ENCODE measurements at regions not wholly inside any gene's neighbourhood (a gene's known extent, or its start where the extent isn't known, plus 50 kb on each side); places are given as distances from the start of the nearest gene placed in this dataset.
A peak's percentile ranks its signal among the peaks of the same experiment; 100 is the strongest.

DNA sequence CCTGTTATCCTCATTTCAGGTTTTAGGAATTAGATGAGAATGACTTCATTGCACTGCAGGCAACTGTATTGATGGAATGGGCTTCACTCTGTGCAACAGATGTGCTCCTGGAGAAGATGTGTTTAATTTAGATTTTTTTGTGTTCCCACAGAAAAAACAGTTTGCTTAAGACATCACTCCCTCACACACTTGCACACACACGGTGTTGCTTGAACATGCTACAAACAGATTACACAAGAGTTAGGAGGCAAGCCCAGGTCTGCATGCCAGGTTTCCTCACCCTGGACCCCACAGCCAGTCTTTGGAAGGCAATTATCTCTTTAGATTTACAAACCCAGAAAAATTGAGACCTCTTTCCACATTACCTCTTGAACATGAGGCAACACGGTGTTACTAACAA, 93.7 kb upstream of the KLHL29 start:
- DNase-seq, result peak; percentile 7

DNA sequence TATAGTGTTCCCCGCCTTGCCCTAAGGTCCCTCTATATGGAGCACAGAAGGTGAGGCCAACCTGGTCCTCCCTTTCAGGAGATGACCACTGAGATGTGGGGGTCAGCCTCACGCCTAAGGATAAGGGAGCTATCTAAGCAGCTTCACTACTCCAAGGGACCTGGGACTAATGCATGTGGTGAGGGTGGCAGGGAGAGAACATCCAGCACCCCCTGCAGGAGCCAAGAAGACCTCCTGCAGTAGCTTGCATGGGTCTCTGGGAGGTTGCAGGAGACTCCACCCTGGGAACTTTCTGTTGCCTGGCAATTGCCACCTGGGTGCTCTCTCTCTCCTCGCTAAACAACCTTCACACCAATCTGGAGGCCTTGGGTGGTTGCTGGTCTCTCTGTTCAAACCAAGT, 93.0 kb upstream of the KLHL29 start:
- peak; percentile 41 for DNase-seq

DNA sequence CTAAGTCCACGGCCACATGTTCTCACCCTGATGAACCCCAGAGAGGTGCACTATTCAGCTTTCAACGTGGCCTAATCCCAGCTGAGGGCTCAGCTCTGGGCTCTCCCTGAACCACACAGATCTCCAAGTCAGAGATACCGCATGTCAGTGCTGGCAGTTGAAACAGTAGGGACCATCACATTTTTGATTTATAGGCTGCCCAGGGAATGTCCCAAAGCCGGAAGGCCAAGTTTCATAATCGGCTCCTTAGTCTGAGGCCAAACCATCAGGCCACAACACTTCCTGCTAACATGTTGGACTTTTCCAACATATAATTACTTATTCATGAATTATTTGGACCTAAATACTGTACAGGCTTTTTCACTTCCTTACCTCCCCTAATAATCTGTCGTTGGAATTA, 91.9 kb upstream of the KLHL29 start:
- peak; percentile 18 for DNase-seq

DNA sequence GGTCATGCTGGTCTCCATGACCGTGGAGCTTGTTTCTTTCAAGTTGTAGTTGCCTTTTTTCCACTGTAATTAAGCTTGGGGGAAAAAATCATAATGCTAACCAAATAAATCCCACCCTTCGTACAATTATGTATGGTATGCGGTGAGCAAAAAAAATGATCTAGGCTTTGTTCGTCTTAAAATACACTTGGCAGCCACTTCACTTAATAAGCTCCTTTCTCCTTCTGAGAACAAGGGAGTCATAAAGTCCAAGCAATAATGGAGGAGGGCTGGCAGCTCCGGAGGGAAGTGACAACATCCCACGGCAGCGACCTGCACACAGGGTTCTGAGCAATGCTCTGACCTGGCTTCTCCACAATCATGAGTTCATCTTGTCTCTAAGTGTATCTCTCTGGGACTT, 91.2 kb upstream of the KLHL29 start:
- peak; percentile 27 for DNase-seq

DNA sequence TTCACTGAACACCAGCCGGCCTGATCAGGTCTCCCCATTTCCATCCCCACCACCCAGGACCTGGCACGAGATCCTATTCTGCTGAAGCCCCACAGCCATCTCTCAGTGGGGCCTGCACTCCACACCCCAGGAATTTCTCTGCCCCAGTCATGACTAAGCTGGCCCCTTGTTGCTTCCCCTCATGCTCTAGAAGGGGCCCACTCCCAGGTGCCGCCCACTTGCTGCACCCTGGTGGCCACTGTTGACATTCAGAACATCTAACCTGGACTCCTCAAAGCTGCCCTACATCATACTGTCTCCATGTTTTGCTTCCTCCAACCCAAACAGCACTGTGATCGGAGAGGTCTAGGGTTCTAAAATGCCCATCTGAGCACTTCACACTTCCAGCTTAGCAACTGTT, 90.7 kb upstream of the KLHL29 start:
- peak; percentile 49 for DNase-seq

DNA sequence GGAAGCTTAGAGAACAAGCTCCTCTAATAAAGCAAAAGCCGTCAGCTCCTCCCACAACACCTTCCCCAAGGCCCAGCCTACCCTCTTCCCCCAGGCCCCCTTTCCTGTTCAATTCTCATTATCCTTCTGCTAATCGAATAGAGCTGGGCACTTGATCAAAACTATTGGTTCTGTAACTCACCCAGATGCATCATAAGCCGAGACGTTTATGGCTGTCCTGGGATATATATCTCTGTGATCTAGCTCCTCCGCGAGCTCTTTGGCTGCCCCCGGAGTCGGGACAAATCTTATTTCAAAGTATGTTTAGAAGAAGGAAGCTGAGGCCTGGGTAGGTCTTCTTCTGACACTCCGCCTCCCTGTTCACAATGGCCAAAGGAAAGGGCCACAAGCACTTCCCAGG, 88.3 kb upstream of the KLHL29 start:
- peak; percentile 22 for DNase-seq

DNA sequence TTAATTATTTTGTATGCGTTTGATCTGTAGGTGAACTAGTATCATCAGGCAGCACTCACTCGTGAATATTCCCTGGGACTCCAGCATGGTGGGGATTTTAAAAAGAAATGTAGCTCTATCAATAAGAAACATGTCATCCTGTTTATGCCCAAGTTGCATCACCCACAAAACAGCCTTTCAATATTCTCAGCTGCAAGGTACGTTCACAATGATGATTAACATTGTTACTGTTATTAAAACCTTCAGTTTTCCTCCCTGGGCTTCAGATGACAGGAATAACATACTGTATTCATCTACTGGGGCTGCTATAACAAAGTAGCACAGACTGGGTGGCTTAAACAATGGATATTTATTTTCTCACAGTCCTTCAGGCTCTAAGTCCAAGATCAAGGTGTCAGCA, 87.9 kb upstream of the KLHL29 start:
- DNase-seq, result no peak

DNA sequence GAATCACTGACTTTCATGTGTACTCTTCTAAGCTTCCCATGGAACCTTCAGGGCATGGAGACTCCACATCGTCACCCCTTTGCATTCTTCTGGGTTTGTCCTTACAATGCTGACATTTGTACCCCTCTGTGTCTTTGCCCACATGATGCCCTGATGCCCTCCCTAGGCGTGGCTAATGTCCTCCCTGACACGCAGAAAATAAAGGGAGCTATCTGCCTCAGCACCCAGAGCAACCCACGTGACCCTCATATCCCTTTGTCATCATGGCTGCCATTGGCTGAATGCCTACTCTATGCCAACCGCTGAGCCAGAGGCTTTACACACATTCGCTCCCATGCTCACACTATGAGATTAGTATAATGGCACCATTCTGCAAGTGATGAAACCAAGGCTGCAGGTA, 86.4 kb upstream of the KLHL29 start:
- DNase-seq, result no peak

DNA sequence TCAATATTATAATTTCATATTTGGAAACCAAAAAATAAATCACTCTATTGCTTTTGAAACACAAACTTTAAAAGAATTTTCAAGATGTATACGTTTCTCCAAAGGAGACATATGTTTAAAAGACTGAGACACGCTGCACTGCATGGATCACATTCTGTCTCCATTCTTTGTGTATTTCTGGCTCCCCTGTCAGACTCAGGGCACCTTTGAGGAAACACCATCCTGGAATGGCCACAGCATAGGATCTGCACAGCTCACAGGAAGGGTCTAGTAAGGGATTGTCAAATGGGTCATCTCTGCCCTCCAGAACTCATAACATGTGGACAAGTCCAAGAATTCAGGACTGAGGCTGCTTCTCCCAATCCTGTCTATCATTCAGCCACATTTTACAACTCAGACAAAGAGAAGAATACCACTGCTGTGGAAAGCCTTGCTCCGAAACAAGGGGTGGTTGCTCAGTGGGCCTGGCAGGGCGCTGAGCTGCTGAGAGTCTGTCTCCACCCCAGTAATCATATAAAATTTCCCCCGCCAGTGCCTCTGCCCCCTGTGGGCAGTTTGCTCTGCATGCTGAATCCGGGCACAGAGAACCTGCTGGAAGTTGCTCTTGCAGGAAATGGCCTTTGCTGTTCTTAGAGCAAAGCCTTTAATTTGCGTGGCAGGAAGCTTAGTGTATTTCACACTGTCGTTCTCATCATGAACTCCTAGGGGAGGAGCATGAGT, 85.3 kb upstream of the KLHL29 start:
- DNase-seq, result no peak

DNA sequence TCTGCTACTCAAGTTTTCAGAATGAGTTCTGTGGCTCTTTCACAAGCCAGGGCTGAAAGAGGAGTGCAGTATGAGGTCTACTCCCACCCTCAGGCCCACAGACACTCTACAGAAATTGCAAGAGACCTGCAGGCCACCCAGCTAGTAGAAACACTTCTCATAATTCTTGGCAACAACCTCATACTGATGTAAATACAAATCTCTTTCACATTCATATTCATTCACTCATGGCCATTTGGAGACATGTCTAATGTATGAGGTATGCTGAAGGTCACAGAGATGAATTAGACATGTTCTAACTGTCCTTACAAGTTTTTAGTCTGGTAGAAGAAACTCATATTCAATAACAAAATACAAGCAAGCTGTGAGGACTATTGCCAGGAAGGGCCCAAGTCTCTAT, 83.8 kb upstream of the KLHL29 start:
- no peak for DNase-seq

DNA sequence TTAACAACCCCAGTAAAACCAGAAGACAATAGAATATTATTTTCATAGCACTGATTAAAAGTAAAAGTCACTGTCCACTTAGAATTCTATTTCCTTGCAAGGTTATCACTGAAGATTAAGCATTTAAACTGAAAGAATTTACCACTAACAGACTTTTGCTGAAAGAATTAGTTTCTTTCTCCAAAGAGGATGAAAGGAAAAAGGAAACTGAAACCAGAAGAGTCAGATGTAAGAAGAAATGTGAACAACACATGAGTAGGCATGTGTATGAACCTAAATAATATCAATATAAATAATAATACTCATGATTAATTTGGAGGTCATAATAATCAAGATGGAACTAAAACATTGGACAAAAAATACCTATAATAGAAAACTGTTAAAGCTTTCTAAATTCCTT, 82.4 kb upstream of the KLHL29 start:
- DNase-seq, result no peak

DNA sequence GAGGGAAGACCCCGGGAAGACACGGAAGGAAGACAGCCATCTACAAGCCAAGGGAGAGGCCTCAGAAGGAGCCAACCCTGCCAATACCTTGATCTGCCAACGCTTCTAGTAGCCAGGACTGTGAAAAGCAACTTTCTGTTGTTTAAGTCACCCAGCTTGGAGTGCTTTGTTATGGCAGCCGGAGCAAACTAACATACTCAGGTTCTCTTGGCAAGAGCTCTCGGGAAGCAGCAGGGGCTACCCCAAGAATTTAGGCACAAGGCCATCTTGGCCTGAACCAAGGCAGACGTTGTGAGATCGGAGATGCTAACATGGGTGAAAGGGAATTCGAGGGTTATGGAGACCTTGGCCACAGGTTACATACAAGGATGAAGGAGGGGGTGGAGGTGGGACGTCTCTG, 78.6 kb upstream of the KLHL29 start:
- no peak for DNase-seq

DNA sequence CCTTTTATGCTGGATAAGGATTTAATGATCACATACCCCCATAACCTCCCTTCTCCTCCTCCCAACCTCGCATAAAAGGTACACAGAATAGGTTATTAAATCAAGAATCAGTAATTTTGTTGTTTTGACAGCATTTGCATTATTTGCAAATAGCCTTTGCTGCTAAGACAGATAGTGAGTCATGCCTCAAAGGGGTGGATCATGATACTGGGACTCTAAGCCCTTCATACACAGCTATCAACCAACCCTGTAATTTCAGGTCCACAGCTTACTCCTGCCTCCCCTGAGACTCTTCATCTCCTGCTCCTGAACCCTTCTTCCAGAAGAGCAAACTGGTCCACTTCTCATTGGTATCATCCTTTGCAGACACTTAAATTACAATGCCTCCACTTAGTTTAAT, 73.8 kb upstream of the KLHL29 start:
- no peak for DNase-seq

DNA sequence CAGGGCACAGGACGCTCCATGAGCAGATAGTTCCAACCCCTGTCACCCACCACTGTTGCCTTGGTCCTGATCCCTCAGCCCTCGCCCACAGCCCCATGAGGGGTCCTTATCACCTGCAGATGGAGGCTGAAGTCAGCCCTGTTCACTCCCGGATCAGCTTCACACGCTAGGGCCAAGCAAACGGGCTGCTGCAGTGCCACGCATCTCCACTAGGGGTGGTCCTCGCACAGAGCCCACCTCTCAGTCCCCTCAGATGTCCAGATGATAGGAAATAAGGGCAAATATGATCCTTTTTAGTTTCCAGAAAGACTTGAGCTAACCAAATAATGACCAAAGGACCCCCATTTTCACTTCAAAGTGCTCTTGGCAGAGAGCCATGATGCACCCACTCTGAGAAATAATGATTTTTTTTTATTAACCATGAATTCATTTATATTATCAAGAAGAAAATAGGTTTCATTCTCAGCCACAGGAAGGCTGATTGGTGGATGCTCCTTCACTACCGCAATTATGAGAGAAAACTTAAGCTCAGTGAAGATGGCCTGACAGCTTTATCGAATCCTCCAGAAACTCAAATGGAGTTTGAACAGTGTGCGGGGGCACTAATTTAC, 71.9 kb upstream of the KLHL29 start:
- DNase-seq, result peak; percentile 78

DNA sequence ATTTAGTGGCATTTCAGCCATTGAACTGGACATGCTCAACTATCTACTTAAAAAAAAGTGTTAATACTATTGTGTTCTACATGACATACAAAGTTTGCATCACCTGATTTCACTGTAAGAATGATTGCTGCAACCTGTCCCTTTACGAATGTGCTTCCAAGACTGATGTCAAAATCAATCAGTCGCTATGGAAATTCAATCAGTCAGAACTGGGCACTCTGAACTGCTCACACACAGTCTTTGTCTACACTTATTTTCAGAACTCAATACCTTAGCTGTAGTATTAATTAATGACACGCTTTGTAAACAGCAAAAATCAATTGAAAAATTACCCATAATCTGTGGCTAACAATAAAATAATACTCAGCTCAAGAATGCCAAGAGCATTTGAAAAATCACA, 70.3 kb upstream of the KLHL29 start:
- no peak for DNase-seq

DNA sequence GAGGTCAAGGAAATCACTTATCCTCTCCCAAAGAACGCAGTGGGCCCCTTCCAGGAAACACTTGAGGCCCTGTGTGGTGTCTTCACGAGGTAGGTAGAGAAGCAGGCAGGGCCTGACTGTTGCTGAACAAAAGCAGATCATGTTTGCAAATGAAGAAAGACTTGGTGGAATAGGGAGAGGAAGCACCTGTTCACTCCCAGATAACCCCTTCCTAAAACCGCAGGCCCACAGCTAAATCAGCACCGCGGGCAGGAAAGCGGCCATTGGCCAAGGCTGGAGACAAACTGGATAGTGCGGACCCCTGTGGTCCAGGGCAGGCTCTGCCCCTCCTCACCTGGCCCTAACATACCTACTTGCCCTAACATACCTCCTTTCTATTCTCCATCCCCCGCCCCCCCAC, 64.9 kb upstream of the KLHL29 start:
- DNase-seq, result no peak

DNA sequence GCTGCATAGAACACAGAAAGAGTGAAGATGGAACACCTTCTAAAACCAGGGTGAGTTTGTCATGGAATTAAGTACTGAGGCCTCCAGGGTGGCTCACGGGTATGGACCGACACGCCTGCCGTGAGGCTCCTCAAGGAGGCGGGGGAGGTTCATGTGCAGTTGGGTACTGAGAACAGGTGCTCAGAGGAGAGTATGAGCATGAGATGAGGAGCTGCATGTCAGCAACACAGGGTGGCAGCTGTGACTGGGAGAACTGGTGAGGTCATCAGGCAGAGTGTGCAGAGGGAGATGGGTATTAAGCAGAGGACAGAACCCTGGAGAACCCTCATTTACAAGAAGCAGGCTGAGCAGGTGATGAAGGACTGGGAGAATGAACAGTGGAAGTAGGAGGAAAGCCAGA, 63.2 kb upstream of the KLHL29 start:
- DNase-seq, result no peak

DNA sequence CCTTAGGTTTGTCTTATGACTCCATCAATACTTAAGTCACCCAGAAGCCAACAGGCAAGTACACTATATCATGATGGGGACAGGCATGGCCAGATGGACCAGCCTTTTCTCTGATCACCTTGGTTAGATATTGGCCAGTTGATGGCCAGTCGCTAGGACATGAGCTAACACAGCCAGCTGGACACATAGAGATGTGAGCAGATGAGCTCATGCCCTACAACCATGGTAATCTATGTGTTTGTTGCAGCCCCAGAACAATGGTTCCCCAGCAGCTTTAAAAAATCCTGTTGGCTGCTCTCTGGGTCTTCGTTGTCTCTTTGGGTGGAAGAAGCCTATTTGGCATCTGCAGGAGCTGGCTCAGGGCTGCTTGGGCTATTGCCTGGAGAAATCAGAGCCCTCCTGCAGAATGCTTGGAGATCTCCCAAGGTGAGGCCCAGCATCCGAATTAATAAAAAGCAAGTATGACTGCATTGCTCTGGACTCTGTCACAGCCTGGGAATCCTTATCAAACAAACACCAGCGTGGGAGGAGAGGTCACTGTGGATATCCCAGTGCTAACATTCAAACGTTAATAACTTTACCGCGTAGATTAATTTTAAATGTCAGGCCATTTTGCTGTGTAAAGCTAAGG, 62.3 kb upstream of the KLHL29 start:
- DNase-seq, result no peak

DNA sequence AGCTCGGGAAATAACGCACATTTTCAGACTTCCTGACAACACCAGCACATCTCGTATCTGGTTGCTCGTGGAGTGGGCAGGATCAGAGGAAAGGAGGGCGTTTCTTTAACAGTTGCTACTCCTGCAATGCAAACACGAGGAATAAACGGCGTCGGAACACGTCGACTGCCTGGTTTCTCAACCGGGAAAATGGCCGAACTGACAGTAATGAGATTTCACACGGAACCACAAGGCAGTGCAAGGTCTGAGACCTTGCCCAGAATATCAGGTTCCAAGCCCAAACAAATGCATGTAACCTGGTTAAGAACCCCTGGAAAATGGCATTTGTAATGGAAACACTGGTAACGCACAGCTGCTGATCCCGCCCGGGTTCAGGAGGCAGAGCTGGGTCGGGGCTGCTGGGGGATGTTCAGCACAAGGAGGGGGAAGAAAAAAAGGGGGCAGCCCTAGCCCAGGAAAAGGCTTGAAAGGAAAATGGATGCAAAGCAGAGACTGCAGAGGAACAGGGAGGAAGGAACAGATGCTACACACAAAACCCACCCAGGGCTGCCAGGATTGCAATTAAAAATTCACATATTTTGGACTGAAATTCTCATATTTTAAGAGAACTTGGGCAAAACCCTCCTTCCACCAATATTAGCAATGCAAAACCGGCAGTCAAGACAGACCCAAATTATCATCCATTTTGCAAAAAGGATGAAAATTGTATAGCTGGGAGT, 61.6 kb upstream of the KLHL29 start:
- no peak for DNase-seq

DNA sequence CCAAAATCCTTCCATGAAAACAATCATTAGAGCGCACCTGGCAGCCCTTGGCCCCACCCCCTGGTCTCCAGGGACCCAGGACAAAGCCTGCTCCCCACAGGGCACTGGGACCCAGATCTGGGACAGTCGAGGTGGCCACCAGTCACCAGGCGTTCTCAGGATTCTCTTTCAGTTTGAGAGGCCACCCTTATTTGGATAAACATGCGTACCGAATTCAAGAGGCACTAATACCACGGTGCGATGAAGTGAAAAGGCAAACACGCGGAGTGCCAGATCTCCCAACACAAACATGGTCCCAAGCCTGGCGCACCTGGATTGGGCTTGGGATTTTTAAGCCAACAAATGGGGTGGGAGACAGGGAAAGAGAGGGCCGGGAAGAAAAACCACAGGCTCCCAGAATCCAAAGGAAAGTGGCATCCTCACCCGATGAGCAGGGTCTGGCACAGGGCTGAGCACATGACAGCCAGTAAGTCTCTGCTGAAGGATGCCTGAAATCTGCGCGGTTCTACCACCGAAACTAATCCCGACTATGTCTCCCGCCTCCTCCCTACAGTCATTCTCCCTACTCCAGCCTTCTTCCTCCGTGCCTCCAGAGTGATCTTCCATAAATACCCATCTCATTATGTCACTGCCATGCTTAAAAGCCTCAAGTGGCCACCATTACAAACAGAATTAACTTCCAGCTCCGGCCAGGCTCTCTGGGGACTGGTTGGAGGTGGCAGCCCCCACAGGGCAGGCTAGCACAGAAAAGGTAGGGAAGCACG, 60.9 kb upstream of the KLHL29 start:
- DNase-seq, result no peak

DNA sequence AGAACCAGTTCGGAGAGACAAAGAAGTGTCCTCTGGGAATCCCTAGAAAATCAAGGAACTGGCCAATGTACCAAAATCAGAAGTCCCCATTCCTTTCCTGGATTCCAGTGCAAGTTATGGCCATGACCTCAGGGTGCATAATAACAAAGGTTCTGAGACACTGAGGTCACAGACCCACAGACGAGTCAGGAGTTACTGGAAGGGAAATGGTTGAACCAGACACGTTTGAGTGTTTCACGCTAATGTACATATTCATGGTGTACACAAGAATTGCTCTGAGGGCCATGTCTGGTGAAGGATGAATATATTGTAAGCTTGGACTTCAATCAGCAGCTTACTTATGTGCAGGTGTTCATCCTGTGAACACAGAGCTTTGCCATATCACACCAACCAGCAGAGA, 58.6 kb upstream of the KLHL29 start:
- DNase-seq, result no peak

DNA sequence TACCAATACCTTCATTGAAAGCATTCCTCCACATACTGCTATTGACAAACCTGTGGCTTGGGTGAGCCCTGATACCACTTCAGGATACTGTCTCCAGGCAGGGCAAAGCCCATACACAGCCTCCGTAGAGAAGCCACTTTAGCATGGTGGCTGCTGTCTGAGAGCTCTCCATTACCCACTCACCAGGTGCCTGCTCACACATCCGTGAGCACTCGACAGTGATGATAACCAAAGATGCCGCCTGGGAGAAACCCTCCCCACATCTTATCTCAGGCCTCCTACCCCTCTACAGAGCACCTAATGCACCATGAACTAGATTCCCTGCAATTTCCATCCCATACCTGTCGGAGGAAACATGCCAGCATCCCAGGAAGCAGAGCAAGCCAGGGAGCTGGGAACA, 57.6 kb upstream of the KLHL29 start:
- no peak for DNase-seq

DNA sequence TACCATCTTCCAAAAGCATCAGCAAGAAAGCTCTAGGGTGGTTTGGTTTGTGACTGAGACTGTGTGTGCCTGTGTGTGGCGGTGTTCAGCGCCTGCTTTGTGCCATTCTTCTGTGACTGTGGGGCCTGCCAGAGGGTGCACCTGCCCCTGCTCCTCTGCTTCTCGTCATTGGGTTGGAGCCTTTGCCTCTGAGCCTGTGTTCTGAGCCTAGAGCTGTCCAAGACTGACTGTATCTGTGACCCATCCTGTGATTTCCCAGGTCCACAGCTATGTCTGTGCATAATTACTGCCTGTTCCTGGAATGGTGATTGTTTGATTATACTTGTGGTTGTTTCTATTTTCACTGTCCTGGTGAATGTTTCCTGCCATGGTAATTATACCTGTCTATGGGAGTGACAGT, 57.1 kb upstream of the KLHL29 start:
- peak; percentile 70 for DNase-seq
